ENCODE measurements at regions not wholly inside any gene's neighbourhood (a gene's known extent, or its start where the extent isn't known, plus 50 kb on each side); places are given as distances from the start of the nearest gene placed in this dataset.

DNA sequence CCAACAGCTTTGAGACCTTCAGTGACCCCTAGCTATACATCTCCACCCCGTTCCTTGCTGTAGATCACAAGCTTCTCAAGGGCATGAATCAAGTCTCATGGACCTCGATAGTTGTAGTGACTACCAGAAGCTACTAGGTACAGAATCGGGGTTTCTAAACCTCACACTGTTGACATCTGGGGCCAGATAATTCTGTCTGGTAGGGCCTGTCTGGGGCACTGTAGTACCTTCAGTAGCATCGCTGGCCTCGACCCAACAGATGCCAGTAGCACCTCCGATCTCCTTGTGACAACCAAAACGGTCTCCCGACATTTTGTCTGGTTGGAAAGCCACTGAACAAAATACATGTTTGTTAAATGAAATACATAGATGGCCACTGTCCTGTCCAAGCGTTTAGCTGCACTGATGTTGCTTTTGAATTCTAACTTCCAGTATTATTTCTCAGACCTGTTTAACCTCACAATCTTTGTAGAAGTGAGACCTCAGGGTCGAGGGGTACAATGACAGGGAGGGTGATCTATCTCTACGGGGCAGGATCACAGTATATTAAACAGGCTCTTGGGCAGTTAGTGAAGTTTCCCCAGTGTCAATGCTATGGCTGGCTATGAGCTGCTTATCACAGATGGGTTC lies 262.5 kb upstream of the IGF1R start:
- Histone ChIP-seq H3K36me3 (no peaks in the 10 kb centered on the region), H3K9me3 (no peaks in the 10 kb centered on the region), H3K27ac (no peak overlapping the region), H3K4me1 (no peaks in the 10 kb centered on the region), H3K4me3 (no peak overlapping the region), H3K27me3 (no peaks in the 10 kb centered on the region)
- no peak for DNase-seq (ENCODE audit: low spot score in 2 of 2)
- intact Hi-C loops (cut with DNase I; ENCODE audit: low total_unique reads): no loop called here
- TF ChIP-seq POLR2AphosphoS5 (IDR thresholded peaks at IDR 0.05) (no peak), POLR2A (IDR thresholded peaks at IDR 0.05) (no peak)
- TF ChIP-seq, protein P1, sequence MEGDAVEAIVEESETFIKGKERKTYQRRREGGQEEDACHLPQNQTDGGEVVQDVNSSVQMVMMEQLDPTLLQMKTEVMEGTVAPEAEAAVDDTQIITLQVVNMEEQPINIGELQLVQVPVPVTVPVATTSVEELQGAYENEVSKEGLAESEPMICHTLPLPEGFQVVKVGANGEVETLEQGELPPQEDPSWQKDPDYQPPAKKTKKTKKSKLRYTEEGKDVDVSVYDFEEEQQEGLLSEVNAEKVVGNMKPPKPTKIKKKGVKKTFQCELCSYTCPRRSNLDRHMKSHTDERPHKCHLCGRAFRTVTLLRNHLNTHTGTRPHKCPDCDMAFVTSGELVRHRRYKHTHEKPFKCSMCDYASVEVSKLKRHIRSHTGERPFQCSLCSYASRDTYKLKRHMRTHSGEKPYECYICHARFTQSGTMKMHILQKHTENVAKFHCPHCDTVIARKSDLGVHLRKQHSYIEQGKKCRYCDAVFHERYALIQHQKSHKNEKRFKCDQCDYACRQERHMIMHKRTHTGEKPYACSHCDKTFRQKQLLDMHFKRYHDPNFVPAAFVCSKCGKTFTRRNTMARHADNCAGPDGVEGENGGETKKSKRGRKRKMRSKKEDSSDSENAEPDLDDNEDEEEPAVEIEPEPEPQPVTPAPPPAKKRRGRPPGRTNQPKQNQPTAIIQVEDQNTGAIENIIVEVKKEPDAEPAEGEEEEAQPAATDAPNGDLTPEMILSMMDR (IDR thresholded peaks at IDR 0.05): no peak

DNA sequence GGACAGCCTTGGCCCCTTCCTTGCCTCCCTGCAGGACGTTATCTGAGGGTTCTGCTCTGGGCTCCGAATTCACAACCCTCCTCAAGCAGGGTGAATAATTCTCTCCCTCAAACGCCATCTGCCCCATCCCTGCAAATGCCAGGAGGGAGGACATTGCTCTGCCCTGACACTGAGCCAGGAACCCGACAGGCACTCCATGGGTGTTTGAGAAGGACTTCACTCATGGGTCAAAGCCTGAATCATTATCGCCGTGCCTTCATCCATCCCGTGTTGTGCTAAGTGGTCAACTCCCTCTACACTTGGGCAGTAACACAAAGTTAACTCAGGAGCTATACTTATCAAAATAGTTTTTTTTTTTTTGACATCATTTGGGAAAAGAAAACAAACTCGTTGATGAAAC lies 261.8 kb upstream of the IGF1R start:
- Histone ChIP-seq H3K36me3 (no peaks in the 10 kb centered on the region), H3K4me3 (no peak overlapping the region), H3K4me1 (no peaks in the 10 kb centered on the region), H3K9me3 (no peaks in the 10 kb centered on the region), H3K27ac (no peak overlapping the region), H3K27me3 (no peaks in the 10 kb centered on the region)
- TF ChIP-seq POLR2A (IDR thresholded peaks at IDR 0.05) (no peak), POLR2AphosphoS5 (IDR thresholded peaks at IDR 0.05) (no peak)
- TF ChIP-seq, protein P1 (IDR thresholded peaks at IDR 0.05): no peak
- intact Hi-C loops (cut with DNase I; ENCODE audit: low total_unique reads): no loop called here
- no peak for DNase-seq (ENCODE audit: low spot score in 2 of 2)

DNA sequence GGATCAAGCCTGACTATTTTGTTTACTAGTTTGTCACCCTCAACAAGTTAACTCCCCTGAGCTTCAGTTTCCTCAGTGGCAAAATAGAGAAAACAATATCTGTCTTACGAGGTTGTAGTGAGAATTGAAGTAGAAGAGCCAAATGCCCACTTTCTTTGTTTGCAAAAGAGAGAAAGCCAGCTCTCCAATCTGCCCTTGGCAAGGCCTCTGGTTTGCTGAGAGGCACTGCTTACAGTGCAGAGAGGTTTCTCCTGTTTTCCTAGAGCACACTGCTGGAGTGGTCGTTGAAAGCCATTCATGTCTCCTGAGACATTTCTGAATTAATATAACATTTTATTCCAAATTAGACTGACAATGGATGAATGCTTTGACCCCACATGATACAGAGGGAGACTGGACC lies 260.5 kb upstream of the IGF1R start:
- no peak overlapping the region for H3K4me3 ChIP-seq
- DNase-seq (ENCODE audit: low spot score in 2 of 2): no peak
- intact Hi-C loops (cut with DNase I; ENCODE audit: low total_unique reads): no loop called here

DNA sequence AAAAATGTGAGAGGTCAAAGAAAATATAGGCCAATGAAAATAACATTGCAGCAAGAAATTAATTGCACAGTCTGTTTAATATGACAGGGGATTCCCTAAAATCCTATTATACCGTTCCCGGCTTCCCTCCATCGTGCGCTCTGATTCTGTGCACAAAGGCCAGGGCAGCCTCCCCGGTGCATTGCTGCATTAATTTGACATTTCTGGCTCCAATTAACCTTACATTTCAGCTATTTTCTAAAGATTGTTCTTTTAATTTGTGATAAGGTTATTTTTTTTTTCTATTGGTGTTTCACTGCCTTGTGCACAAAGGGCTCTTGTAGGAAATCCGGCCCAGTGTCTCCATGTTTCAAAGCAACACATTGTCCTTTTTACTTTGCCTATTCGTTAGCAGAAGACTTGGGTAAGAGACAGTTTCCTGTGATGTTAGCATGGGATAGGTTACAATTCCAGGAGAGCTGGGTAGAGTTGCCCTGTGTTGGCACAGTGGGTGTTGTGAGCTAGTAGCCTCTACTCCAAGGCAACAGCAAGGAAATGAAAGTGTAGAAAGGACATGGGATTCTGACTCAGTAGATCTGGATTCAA lies 257.3 kb upstream of the IGF1R start:
- no peaks in the 10 kb centered on the region for H3K4me1 ChIP-seq
- intact Hi-C loops (cut with DNase I; ENCODE audit: low total_unique reads): no loop called here
- TF ChIP-seq, protein P1 (IDR thresholded peaks at IDR 0.05): no peak
- TF ChIP-seq POLR2A (IDR thresholded peaks at IDR 0.05): no peak
- TF ChIP-seq POLR2AphosphoS5 (IDR thresholded peaks at IDR 0.05): no peak

More for the DNA sequence above, 260.5 kb upstream of the IGF1R start:
- no peaks in the 10 kb centered on the region for H3K4me1 ChIP-seq
- no peaks in the 10 kb centered on the region for H3K9me3 ChIP-seq
- no peaks in the 10 kb centered on the region for H3K36me3 ChIP-seq
- no peaks in the 10 kb centered on the region for H3K27me3 ChIP-seq
- TF ChIP-seq POLR2A (IDR thresholded peaks at IDR 0.05): no peak
- no peak overlapping the region for H3K27ac ChIP-seq

DNA sequence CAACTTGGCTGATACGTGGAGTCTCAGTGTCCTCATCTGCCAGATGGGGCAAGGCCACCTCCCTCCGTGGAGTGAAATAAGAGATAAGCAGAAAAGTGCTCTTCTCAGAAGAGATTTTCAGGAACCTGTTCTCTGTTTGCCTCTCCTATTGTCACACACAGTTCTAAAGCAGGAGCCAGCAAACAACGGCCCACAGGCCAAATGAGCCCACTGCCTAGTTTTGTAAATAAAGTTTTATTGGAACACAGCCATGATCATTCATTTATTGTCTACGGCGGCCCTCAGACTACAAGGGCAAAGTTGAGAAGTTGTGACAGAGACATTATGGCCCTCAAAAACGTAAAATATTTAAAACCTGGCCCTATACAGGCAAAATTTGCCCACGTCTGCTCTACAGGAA lies 256.8 kb upstream of the IGF1R start:
- Histone ChIP-seq H3K4me1 (no peaks in the 10 kb centered on the region), H3K27ac (no peak overlapping the region)
- TF ChIP-seq, protein P1 (IDR thresholded peaks at IDR 0.05): no peak
- TF ChIP-seq POLR2A (IDR thresholded peaks at IDR 0.05) (no peak), POLR2AphosphoS5 (IDR thresholded peaks at IDR 0.05) (no peak)

More for the DNA sequence above, 257.3 kb upstream of the IGF1R start:
- H3K27ac ChIP-seq: no peak overlapping the region
- H3K9me3 ChIP-seq: no peaks in the 10 kb centered on the region
- no peaks in the 10 kb centered on the region for H3K27me3 ChIP-seq
- no peaks in the 10 kb centered on the region for H3K36me3 ChIP-seq
- no peak overlapping the region for H3K4me3 ChIP-seq
- no peak for DNase-seq (ENCODE audit: low spot score in 2 of 2)

More for the DNA sequence above, 256.8 kb upstream of the IGF1R start:
- no peak overlapping the region for H3K4me3 ChIP-seq
- intact Hi-C loops (cut with DNase I; ENCODE audit: low total_unique reads): no loop called here
- no peaks in the 10 kb centered on the region for H3K9me3 ChIP-seq
- no peaks in the 10 kb centered on the region for H3K36me3 ChIP-seq
- no peaks in the 10 kb centered on the region for H3K27me3 ChIP-seq
- no peak for DNase-seq (ENCODE audit: low spot score in 2 of 2)
